WTC11 (cell line): ENCODE measurements at regions not wholly inside any gene's neighbourhood (a gene's known extent, or its start where the extent isn't known, plus 50 kb on each side); places are given as distances from the start of the nearest gene placed in this dataset.

Source experiments
- ATAC-seq: fragments of 200-7000 bp; cut with Tn5 transposase; 2 replicates; pipeline ENCODE4 v1.10.0; 2021; ENCODE audit warnings: mild to moderate bottlenecking, moderate library complexity
- CTCF ChIA-PET: fragments of 300-600 bp; sonication (Branson Sonifier 250); formaldehyde crosslinking; loops from one replicate; lab custom pipeline; 2021; ENCODE audit warnings: antibody characterized with exemption; lab: Charles Lee
- POLR2A ChIA-PET: fragments of 350-600 bp; sonication (Branson Sonifier 250); formaldehyde crosslinking; loops from one replicate; lab custom pipeline; 2021; ENCODE audit warnings: antibody characterized with exemption; lab: Charles Lee
- DNase-seq: peaks from one replicate; pipeline ENCODE4 v3.0.0; 2021; ENCODE audit warnings: low spot score
- H3K27ac Mint-ChIP-seq: 2 replicates; pipeline ENCODE4 v1.8.0; 2021; ENCODE audit warnings: mixed read lengths
- H3K27me3 Mint-ChIP-seq: 2 replicates; pipeline ENCODE4 v1.8.0; 2021; ENCODE audit warnings: low read depth, mild to moderate bottlenecking, moderate library complexity, mixed read lengths
- H3K36me3 Mint-ChIP-seq: 2 replicates; pipeline ENCODE4 v1.8.0; 2021; ENCODE audit warnings: mixed read lengths
- H3K4me1 Mint-ChIP-seq: 2 replicates; pipeline ENCODE4 v1.8.0; 2022; ENCODE audit warnings: mixed read lengths
- H3K4me3 Mint-ChIP-seq: 2 replicates; pipeline ENCODE4 v1.8.0; 2021; ENCODE audit warnings: mild to moderate bottlenecking, moderate library complexity, mixed read lengths
- H3K9me3 Mint-ChIP-seq: 2 replicates; pipeline ENCODE4 v1.8.0; 2021; ENCODE audit warnings: mixed read lengths
- ATF1 ChIP-seq: sonication (generic); formaldehyde crosslinking; IDR thresholded peaks from 2 replicates; pipeline ENCODE4 v1.8.1; 2023; ENCODE audit warnings: mild to moderate bottlenecking, moderate library complexity, missing genetic modification reagents
- CREB1 ChIP-seq: sonication (generic); formaldehyde crosslinking; IDR thresholded peaks from 2 replicates; pipeline ENCODE4 v1.8.0; 2023; ENCODE audit warnings: mild to moderate bottlenecking, missing genetic modification reagents
- MXD4 ChIP-seq: fragments of 250-450 bp; sonication (Bioruptor Pico); IDR thresholded peaks from 2 replicates; pipeline ENCODE4 v1.8.0; 2021; ENCODE audit warnings: mild to moderate bottlenecking, moderate library complexity, borderline replicate concordance
- MYBL2 ChIP-seq: sonication (generic); formaldehyde crosslinking; IDR thresholded peaks from 2 replicates; pipeline ENCODE4 v1.8.1; 2023; ENCODE audit warnings: mild to moderate bottlenecking, moderate library complexity, missing genetic modification reagents
- OVOL2 ChIP-seq: fragments of 250-450 bp; sonication (Bioruptor Pico); IDR thresholded peaks from 2 replicates; pipeline ENCODE4 v1.9.0; 2021; ENCODE audit warnings: mild to moderate bottlenecking, borderline replicate concordance
- SMAD4 ChIP-seq: sonication (generic); formaldehyde crosslinking; IDR thresholded peaks from 2 replicates; pipeline ENCODE4 v1.8.0; 2022; ENCODE audit warnings: mild to moderate bottlenecking, missing genetic modification reagents
- TCF7 ChIP-seq: sonication (generic); formaldehyde crosslinking; IDR thresholded peaks from 2 replicates; pipeline ENCODE4 v1.8.0; 2022; ENCODE audit warnings: mild to moderate bottlenecking, low read depth, missing genetic modification reagents, moderate library complexity
- ZNF423 ChIP-seq: fragments of 250-450 bp; sonication (Bioruptor Pico); IDR thresholded peaks from 2 replicates; pipeline ENCODE4 v2.1.2; 2022; ENCODE audit warnings: mild to moderate bottlenecking, moderate library complexity
- TF ChIP-seq, protein P1 (sequence below): fragments of 250-450 bp; sonication (Bioruptor Pico); IDR thresholded peaks from 2 replicates; pipeline ENCODE4 v1.9.0; 2021; ENCODE audit warnings: mild to moderate bottlenecking, borderline replicate concordance
- TF ChIP-seq, protein P2 (sequence below): sonication (generic); formaldehyde crosslinking; IDR thresholded peaks from 2 replicates; pipeline ENCODE4 v1.8.1; 2023; ENCODE audit warnings: mild to moderate bottlenecking, missing genetic modification reagents
- TF ChIP-seq, protein P3 (sequence below): sonication (generic); formaldehyde crosslinking; IDR thresholded peaks from 2 replicates; pipeline ENCODE4 v1.8.1; 2022; ENCODE audit warnings: missing genetic modification reagents, borderline replicate concordance
- TF ChIP-seq, protein P4 (sequence below): sonication (generic); formaldehyde crosslinking; conservative IDR thresholded peaks from 2 replicates; pipeline ENCODE4 v1.8.1; 2023; ENCODE audit warnings: mild to moderate bottlenecking, low read depth, missing genetic modification reagents, moderate library complexity
- TF ChIP-seq, protein P5 (sequence below): sonication (generic); formaldehyde crosslinking; IDR thresholded peaks from 2 replicates; pipeline ENCODE4 v1.8.1; 2023; ENCODE audit warnings: mild to moderate bottlenecking, missing genetic modification reagents, borderline replicate concordance

DNA sequence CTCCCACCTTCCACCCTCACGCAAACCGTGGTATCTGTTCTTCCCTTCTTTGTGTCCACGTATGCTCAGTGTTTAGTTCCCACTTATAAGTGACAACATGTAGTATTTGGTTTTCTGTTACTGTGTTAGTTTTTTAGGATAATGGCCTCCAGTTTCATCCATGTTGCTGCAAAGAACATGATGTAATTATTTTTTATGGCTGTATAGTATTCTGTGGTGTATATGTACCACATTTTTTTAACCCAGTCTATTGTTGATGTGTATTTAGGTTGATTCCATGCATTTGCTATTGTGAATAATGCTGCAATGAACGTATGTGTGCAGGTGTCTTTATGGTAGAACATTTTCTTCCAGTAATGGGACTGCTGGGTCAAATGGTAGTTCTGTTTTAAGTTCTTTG lies 228.1 kb downstream of the FBXO8 start:
- DNase-seq (no peak), ATAC-seq (no peak)
- no peak overlapping the region for H3K4me3 Mint-ChIP-seq
- 0 out of 2 replicates have a peak, but pooled peaks cover 6% of the 10 kb centered on the region for H3K4me1 Mint-ChIP-seq
- TF ChIP-seq OVOL2 (CRISPR knock-in tag) (no peak), MXD4 (CRISPR knock-in tag) (no peak), SMAD4 (CRISPR knock-in tag) (no peak), ZNF423 (no peak), CREB1 (no peak), TCF7 (no peak), ATF1 (CRISPR knock-in tag) (no peak), MYBL2 (CRISPR knock-in tag) (no peak)
- TF ChIP-seq, protein P1, sequence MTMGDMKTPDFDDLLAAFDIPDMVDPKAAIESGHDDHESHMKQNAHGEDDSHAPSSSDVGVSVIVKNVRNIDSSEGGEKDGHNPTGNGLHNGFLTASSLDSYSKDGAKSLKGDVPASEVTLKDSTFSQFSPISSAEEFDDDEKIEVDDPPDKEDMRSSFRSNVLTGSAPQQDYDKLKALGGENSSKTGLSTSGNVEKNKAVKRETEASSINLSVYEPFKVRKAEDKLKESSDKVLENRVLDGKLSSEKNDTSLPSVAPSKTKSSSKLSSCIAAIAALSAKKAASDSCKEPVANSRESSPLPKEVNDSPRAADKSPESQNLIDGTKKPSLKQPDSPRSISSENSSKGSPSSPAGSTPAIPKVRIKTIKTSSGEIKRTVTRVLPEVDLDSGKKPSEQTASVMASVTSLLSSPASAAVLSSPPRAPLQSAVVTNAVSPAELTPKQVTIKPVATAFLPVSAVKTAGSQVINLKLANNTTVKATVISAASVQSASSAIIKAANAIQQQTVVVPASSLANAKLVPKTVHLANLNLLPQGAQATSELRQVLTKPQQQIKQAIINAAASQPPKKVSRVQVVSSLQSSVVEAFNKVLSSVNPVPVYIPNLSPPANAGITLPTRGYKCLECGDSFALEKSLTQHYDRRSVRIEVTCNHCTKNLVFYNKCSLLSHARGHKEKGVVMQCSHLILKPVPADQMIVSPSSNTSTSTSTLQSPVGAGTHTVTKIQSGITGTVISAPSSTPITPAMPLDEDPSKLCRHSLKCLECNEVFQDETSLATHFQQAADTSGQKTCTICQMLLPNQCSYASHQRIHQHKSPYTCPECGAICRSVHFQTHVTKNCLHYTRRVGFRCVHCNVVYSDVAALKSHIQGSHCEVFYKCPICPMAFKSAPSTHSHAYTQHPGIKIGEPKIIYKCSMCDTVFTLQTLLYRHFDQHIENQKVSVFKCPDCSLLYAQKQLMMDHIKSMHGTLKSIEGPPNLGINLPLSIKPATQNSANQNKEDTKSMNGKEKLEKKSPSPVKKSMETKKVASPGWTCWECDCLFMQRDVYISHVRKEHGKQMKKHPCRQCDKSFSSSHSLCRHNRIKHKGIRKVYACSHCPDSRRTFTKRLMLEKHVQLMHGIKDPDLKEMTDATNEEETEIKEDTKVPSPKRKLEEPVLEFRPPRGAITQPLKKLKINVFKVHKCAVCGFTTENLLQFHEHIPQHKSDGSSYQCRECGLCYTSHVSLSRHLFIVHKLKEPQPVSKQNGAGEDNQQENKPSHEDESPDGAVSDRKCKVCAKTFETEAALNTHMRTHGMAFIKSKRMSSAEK (CRISPR knock-in tag) = no peak
- TF ChIP-seq, protein P2, sequence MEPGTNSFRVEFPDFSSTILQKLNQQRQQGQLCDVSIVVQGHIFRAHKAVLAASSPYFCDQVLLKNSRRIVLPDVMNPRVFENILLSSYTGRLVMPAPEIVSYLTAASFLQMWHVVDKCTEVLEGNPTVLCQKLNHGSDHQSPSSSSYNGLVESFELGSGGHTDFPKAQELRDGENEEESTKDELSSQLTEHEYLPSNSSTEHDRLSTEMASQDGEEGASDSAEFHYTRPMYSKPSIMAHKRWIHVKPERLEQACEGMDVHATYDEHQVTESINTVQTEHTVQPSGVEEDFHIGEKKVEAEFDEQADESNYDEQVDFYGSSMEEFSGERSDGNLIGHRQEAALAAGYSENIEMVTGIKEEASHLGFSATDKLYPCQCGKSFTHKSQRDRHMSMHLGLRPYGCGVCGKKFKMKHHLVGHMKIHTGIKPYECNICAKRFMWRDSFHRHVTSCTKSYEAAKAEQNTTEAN (CRISPR knock-in tag) = no peak
- TF ChIP-seq, protein P3, sequence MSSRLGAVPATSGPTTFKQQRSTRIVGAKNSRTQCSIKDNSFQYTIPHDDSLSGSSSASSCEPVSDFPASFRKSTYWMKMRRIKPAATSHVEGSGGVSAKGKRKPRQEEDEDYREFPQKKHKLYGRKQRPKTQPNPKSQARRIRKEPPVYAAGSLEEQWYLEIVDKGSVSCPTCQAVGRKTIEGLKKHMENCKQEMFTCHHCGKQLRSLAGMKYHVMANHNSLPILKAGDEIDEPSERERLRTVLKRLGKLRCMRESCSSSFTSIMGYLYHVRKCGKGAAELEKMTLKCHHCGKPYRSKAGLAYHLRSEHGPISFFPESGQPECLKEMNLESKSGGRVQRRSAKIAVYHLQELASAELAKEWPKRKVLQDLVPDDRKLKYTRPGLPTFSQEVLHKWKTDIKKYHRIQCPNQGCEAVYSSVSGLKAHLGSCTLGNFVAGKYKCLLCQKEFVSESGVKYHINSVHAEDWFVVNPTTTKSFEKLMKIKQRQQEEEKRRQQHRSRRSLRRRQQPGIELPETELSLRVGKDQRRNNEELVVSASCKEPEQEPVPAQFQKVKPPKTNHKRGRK = no peak
- TF ChIP-seq, protein P4, sequence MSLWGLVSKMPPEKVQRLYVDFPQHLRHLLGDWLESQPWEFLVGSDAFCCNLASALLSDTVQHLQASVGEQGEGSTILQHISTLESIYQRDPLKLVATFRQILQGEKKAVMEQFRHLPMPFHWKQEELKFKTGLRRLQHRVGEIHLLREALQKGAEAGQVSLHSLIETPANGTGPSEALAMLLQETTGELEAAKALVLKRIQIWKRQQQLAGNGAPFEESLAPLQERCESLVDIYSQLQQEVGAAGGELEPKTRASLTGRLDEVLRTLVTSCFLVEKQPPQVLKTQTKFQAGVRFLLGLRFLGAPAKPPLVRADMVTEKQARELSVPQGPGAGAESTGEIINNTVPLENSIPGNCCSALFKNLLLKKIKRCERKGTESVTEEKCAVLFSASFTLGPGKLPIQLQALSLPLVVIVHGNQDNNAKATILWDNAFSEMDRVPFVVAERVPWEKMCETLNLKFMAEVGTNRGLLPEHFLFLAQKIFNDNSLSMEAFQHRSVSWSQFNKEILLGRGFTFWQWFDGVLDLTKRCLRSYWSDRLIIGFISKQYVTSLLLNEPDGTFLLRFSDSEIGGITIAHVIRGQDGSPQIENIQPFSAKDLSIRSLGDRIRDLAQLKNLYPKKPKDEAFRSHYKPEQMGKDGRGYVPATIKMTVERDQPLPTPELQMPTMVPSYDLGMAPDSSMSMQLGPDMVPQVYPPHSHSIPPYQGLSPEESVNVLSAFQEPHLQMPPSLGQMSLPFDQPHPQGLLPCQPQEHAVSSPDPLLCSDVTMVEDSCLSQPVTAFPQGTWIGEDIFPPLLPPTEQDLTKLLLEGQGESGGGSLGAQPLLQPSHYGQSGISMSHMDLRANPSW (CRISPR knock-in tag) = no peak
- TF ChIP-seq, protein P5, sequence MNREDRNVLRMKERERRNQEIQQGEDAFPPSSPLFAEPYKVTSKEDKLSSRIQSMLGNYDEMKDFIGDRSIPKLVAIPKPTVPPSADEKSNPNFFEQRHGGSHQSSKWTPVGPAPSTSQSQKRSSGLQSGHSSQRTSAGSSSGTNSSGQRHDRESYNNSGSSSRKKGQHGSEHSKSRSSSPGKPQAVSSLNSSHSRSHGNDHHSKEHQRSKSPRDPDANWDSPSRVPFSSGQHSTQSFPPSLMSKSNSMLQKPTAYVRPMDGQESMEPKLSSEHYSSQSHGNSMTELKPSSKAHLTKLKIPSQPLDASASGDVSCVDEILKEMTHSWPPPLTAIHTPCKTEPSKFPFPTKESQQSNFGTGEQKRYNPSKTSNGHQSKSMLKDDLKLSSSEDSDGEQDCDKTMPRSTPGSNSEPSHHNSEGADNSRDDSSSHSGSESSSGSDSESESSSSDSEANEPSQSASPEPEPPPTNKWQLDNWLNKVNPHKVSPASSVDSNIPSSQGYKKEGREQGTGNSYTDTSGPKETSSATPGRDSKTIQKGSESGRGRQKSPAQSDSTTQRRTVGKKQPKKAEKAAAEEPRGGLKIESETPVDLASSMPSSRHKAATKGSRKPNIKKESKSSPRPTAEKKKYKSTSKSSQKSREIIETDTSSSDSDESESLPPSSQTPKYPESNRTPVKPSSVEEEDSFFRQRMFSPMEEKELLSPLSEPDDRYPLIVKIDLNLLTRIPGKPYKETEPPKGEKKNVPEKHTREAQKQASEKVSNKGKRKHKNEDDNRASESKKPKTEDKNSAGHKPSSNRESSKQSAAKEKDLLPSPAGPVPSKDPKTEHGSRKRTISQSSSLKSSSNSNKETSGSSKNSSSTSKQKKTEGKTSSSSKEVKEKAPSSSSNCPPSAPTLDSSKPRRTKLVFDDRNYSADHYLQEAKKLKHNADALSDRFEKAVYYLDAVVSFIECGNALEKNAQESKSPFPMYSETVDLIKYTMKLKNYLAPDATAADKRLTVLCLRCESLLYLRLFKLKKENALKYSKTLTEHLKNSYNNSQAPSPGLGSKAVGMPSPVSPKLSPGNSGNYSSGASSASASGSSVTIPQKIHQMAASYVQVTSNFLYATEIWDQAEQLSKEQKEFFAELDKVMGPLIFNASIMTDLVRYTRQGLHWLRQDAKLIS (CRISPR knock-in tag) = no peak
- TF ChIP-seq, all 79 proteins: peak for 0
- no peaks in the 10 kb centered on the region for H3K36me3 Mint-ChIP-seq
- peaks cover 34% of the 10 kb centered on the region for H3K9me3 Mint-ChIP-seq
- H3K27me3 Mint-ChIP-seq = no peaks in the 10 kb centered on the region
- CTCF ChIA-PET = no interaction called here
- POLR2A ChIA-PET = no interaction called here
- H3K27ac Mint-ChIP-seq = no peak overlapping the region
